ENCODE measurements at regions not wholly inside any gene's neighbourhood (a gene's known extent, or its start where the extent isn't known, plus 50 kb on each side); places are given as distances from the start of the nearest gene placed in this dataset.

GRCh38 chr11:95548416-95548815 lies 241.2 kb downstream of the FAM76B start:
- no peak for DNase-seq (ENCODE audit: low read depth)

- DNase-seq (ENCODE audit: low read depth), result no peak
Observed at GRCh38 chr11:95547976-95548375, 241.6 kb downstream of the FAM76B start.

- DNase-seq (ENCODE audit: low read depth), result no peak
Observed at GRCh38 chr11:95547186-95547585, 242.4 kb downstream of the FAM76B start.

- DNase-seq (ENCODE audit: low read depth), result no peak
Observed at GRCh38 chr11:95545116-95545875, 244.3 kb downstream of the FAM76B start.

- no peak for DNase-seq (ENCODE audit: low read depth)
Observed at GRCh38 chr11:95544095-95544856, 245.3 kb downstream of the FAM76B start.

GRCh38 chr11:95542868-95543551 lies 246.6 kb downstream of the FAM76B start:
- DNase-seq (ENCODE audit: low read depth), result no peak

GRCh38 chr11:95541715-95542114 lies 247.9 kb downstream of the FAM76B start:
- DNase-seq (ENCODE audit: low read depth), result no peak

GRCh38 chr11:95536047-95536690 lies 253.4 kb downstream of the FAM76B start:
- no peak for DNase-seq (ENCODE audit: low read depth)

GRCh38 chr11:95534809-95535208 lies 254.8 kb downstream of the FAM76B start:
- no peak for DNase-seq (ENCODE audit: low read depth)

GRCh38 chr11:95534226-95534625 lies 255.4 kb downstream of the FAM76B start:
- DNase-seq (ENCODE audit: low read depth), result no peak

GRCh38 chr11:95531116-95531515 lies 258.5 kb downstream of the FAM76B start:
- no peak for DNase-seq (ENCODE audit: low read depth)

GRCh38 chr11:95524314-95525036 lies 265.1 kb downstream of the FAM76B start:
- DNase-seq (ENCODE audit: low read depth), result no peak

GRCh38 chr11:95522874-95523273 lies 266.7 kb downstream of the FAM76B start:
- DNase-seq (ENCODE audit: low read depth), result no peak

- no peak for DNase-seq (ENCODE audit: low read depth)
Observed at GRCh38 chr11:95521862-95522261, 267.7 kb downstream of the FAM76B start.

- no peak for DNase-seq (ENCODE audit: low read depth)
Observed at GRCh38 chr11:95521133-95521542, 268.4 kb downstream of the FAM76B start.

GRCh38 chr11:95520369-95521132 lies 269.0 kb downstream of the FAM76B start:
- DNase-seq (ENCODE audit: low read depth), result no peak

- no peak for DNase-seq (ENCODE audit: low read depth)
Observed at GRCh38 chr11:95519912-95520311, 269.7 kb downstream of the FAM76B start.

GRCh38 chr11:95517453-95517852 lies 272.1 kb downstream of the FAM76B start:
- DNase-seq (ENCODE audit: low read depth), result no peak

GRCh38 chr11:95516786-95517185 lies 272.8 kb downstream of the FAM76B start:
- DNase-seq (ENCODE audit: low read depth), result no peak

GRCh38 chr11:95516175-95516574 lies 273.4 kb downstream of the FAM76B start:
- DNase-seq (ENCODE audit: low read depth), result no peak

- DNase-seq (ENCODE audit: low read depth), result no peak
Observed at GRCh38 chr11:95515371-95515770, 274.2 kb downstream of the FAM76B start.
